ENCODE measurements at regions not wholly inside any gene's neighbourhood (a gene's known extent, or its start where the extent isn't known, plus 50 kb on each side); places are given as distances from the start of the nearest gene placed in this dataset.

DNA sequence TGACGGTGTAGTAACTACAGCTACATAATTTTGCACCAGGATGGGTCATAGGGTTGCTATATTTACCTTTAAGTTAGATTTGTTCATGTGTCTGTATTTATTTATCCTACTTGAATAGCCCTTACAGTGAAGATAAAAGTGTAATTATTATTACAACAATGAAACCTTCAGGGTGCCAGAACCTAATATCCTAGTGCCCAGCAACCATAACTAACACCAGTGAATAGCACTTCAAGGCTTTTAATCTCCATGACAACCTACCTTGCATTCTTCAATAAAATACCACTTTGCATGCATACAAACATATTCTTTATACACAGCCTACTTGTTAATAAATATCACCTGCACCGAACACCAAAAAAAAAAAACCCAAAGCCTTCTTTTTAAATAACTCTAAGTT lies 58.7 kb upstream of the G2E3 start:
- TF ChIP-seq SMC3 (IDR thresholded peaks at IDR 0.05; ENCODE audit: low read depth, low read length) (no peak), POLR2AphosphoS5 (IDR thresholded peaks at IDR 0.05; ENCODE audit: low read depth, low read length) (no peak), JUND (IDR thresholded peaks at IDR 0.05) (no peak), RCOR1 (IDR thresholded peaks at IDR 0.05; ENCODE audit: low read length) (no peak), FOXJ3 (CRISPR knock-in tag; IDR thresholded peaks at IDR 0.05) (no peak), MXI1 (IDR thresholded peaks at IDR 0.05; ENCODE audit: low read depth, low read length) (no peak), RAD21 (IDR thresholded peaks at IDR 0.05; ENCODE audit: low read length) (no peak), YY1 (IDR thresholded peaks at IDR 0.05; ENCODE audit: low read depth) (no peak), FOXM1 (IDR thresholded peaks at IDR 0.05; ENCODE audit: low read depth) (no peak), SIN3A (IDR thresholded peaks at IDR 0.05; ENCODE audit: borderline replicate concordance, low read depth, low read length) (no peak)
- TF ChIP-seq, protein P1, sequence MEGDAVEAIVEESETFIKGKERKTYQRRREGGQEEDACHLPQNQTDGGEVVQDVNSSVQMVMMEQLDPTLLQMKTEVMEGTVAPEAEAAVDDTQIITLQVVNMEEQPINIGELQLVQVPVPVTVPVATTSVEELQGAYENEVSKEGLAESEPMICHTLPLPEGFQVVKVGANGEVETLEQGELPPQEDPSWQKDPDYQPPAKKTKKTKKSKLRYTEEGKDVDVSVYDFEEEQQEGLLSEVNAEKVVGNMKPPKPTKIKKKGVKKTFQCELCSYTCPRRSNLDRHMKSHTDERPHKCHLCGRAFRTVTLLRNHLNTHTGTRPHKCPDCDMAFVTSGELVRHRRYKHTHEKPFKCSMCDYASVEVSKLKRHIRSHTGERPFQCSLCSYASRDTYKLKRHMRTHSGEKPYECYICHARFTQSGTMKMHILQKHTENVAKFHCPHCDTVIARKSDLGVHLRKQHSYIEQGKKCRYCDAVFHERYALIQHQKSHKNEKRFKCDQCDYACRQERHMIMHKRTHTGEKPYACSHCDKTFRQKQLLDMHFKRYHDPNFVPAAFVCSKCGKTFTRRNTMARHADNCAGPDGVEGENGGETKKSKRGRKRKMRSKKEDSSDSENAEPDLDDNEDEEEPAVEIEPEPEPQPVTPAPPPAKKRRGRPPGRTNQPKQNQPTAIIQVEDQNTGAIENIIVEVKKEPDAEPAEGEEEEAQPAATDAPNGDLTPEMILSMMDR (IDR thresholded peaks at IDR 0.05), result no peak
- TF ChIP-seq, protein P2, sequence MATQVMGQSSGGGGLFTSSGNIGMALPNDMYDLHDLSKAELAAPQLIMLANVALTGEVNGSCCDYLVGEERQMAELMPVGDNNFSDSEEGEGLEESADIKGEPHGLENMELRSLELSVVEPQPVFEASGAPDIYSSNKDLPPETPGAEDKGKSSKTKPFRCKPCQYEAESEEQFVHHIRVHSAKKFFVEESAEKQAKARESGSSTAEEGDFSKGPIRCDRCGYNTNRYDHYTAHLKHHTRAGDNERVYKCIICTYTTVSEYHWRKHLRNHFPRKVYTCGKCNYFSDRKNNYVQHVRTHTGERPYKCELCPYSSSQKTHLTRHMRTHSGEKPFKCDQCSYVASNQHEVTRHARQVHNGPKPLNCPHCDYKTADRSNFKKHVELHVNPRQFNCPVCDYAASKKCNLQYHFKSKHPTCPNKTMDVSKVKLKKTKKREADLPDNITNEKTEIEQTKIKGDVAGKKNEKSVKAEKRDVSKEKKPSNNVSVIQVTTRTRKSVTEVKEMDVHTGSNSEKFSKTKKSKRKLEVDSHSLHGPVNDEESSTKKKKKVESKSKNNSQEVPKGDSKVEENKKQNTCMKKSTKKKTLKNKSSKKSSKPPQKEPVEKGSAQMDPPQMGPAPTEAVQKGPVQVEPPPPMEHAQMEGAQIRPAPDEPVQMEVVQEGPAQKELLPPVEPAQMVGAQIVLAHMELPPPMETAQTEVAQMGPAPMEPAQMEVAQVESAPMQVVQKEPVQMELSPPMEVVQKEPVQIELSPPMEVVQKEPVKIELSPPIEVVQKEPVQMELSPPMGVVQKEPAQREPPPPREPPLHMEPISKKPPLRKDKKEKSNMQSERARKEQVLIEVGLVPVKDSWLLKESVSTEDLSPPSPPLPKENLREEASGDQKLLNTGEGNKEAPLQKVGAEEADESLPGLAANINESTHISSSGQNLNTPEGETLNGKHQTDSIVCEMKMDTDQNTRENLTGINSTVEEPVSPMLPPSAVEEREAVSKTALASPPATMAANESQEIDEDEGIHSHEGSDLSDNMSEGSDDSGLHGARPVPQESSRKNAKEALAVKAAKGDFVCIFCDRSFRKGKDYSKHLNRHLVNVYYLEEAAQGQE (IDR thresholded peaks at IDR 0.05; ENCODE audit: low read depth, low read length), result no peak
- TF ChIP-seq, protein P3, sequence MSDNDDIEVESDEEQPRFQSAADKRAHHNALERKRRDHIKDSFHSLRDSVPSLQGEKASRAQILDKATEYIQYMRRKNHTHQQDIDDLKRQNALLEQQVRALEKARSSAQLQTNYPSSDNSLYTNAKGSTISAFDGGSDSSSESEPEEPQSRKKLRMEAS (IDR thresholded peaks at IDR 0.05; ENCODE audit: low read depth), result no peak

Data from SK-N-SH (cell line).